Activated CD4-positive, alpha-beta T cell treated with anti-CD3 and anti-CD28 coated beads for 4 hours (primary cell): ENCODE measurements at regions not wholly inside any gene's neighbourhood (a gene's known extent, or its start where the extent isn't known, plus 50 kb on each side); places are given as distances from the start of the nearest gene placed in this dataset.
"Not testable (repeated sequence)": the region's sequence is repeated elsewhere in the genome, so short reads cannot be mapped to it uniquely, and the experiment has no call there.

Experiments used
- DNase-seq, 2 donors: peaks; one replicate each; pipeline ENCODE4 v3.0.0-alpha.2; 2020

GRCh38 chr4:1522606-1523005 is 116.4 kb upstream of the NKX1-1 start:
- DNase-seq, result no peak

- DNase-seq, result no peak
These were observed 115.6 kb upstream of the NKX1-1 start for GRCh38 chr4:1521821-1522361.

GRCh38 chr4:1520795-1521576 is 114.7 kb upstream of the NKX1-1 start:
- not testable (repeated sequence) for DNase-seq

- no peak for DNase-seq
These were observed 113.8 kb upstream of the NKX1-1 start for GRCh38 chr4:1519787-1520661.

- no peak for DNase-seq
These were observed 112.9 kb upstream of the NKX1-1 start for GRCh38 chr4:1518997-1519700.

- DNase-seq, result no peak
These were observed 111.6 kb upstream of the NKX1-1 start for GRCh38 chr4:1517592-1518411.

GRCh38 chr4:1516881-1517480 is 110.7 kb upstream of the NKX1-1 start:
- no peak for DNase-seq

GRCh38 chr4:1516261-1516660 is 110.0 kb upstream of the NKX1-1 start:
- DNase-seq, result no peak

- no peak for DNase-seq
These were observed 109.5 kb upstream of the NKX1-1 start for GRCh38 chr4:1515763-1516162.

- no peak for DNase-seq
These were observed 108.9 kb upstream of the NKX1-1 start for GRCh38 chr4:1515156-1515555.

- DNase-seq, result no peak
These were observed 108.4 kb upstream of the NKX1-1 start for GRCh38 chr4:1514612-1515011.

- no peak for DNase-seq
These were observed 107.8 kb upstream of the NKX1-1 start for GRCh38 chr4:1513936-1514483.

GRCh38 chr4:1512738-1513660 is 106.8 kb upstream of the NKX1-1 start:
- DNase-seq, result peak; percentile 20 to 46

- no peak for DNase-seq
These were observed 106.0 kb upstream of the NKX1-1 start for GRCh38 chr4:1512051-1512737.

- DNase-seq, result peak in 1 of 2 donors; percentile 47
These were observed 105.3 kb upstream of the NKX1-1 start for GRCh38 chr4:1511441-1512041.

- no peak for DNase-seq
These were observed 104.7 kb upstream of the NKX1-1 start for GRCh38 chr4:1510931-1511330.

GRCh38 chr4:1509366-1509765 is 103.1 kb upstream of the NKX1-1 start:
- DNase-seq, result no peak

GRCh38 chr4:1508161-1509160 is 102.2 kb upstream of the NKX1-1 start:
- DNase-seq, result no peak
